Liver (tissue), 3 donors: ENCODE measurements at regions not wholly inside any gene's neighbourhood (a gene's known extent, or its start where the extent isn't known, plus 50 kb on each side); places are given as distances from the start of the nearest gene placed in this dataset.
"Not testable (repeated sequence)": the region's sequence is repeated elsewhere in the genome, so short reads cannot be mapped to it uniquely, and the experiment has no call there.

Source experiments
- ATF3 ChIP-seq: IDR thresholded peaks from 2 replicates; pipeline ENCODE4 v1.6.1; 2016; ENCODE audit warnings: antibody characterized with exemption
- CTCF ChIP-seq: fragments of 150-350 bp; IDR thresholded peaks from 2 replicates; pipeline ENCODE4 v1.5.1; 2017; ENCODE audit warnings: improper control_type of control experiment, low read depth, low read length; ENCODE audit not compliant: missing input control
- EGR1 ChIP-seq, 2 donors: IDR thresholded peaks; 2 replicates each; pipeline ENCODE4 v1.6.1; 2016 to 2018; ENCODE audit warnings: antibody characterized with exemption in 2 of 2, low read depth in 2 of 2
- FOXA1 ChIP-seq: IDR thresholded peaks from 2 replicates; pipeline ENCODE4 v1.6.1; 2016; ENCODE audit warnings: antibody characterized with exemption
- JUND ChIP-seq, 2 donors: IDR thresholded peaks; 2 replicates each; pipeline ENCODE4 v1.6.1; 2016; ENCODE audit warnings: antibody characterized with exemption in 2 of 2
- TAF1 ChIP-seq: conservative IDR thresholded peaks from 2 replicates; pipeline ENCODE4 v1.6.1; 2016; ENCODE audit warnings: antibody characterized with exemption, mild to moderate bottlenecking
- YY1 ChIP-seq: IDR thresholded peaks from 2 replicates; pipeline ENCODE4 v1.6.1; 2016; ENCODE audit warnings: antibody characterized with exemption, mild to moderate bottlenecking
- TF ChIP-seq, protein P1 (sequence below): IDR thresholded peaks from 2 replicates; pipeline ENCODE4 v1.6.1; 2016; ENCODE audit warnings: antibody characterized with exemption
- donor health status: healthy.
- donor health status: healthy.

GRCh38 chr7:76140259-76140658 lies 61.4 kb upstream of the SRRM3 start:
- TF ChIP-seq CTCF; FOXA1; JUND (IDR thresholded peaks at IDR 0.05); ATF3; TAF1; EGR1 (IDR thresholded peaks at IDR 0.05; ENCODE audit: low read depth in 2 of 2); YY1: not testable (repeated sequence)
- TF ChIP-seq, protein P1, sequence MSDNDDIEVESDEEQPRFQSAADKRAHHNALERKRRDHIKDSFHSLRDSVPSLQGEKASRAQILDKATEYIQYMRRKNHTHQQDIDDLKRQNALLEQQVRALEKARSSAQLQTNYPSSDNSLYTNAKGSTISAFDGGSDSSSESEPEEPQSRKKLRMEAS, result not testable (repeated sequence)
